ENCODE measurements at regions not wholly inside any gene's neighbourhood (a gene's known extent, or its start where the extent isn't known, plus 50 kb on each side); places are given as distances from the start of the nearest gene placed in this dataset.

- TF ChIP-seq, protein P1, sequence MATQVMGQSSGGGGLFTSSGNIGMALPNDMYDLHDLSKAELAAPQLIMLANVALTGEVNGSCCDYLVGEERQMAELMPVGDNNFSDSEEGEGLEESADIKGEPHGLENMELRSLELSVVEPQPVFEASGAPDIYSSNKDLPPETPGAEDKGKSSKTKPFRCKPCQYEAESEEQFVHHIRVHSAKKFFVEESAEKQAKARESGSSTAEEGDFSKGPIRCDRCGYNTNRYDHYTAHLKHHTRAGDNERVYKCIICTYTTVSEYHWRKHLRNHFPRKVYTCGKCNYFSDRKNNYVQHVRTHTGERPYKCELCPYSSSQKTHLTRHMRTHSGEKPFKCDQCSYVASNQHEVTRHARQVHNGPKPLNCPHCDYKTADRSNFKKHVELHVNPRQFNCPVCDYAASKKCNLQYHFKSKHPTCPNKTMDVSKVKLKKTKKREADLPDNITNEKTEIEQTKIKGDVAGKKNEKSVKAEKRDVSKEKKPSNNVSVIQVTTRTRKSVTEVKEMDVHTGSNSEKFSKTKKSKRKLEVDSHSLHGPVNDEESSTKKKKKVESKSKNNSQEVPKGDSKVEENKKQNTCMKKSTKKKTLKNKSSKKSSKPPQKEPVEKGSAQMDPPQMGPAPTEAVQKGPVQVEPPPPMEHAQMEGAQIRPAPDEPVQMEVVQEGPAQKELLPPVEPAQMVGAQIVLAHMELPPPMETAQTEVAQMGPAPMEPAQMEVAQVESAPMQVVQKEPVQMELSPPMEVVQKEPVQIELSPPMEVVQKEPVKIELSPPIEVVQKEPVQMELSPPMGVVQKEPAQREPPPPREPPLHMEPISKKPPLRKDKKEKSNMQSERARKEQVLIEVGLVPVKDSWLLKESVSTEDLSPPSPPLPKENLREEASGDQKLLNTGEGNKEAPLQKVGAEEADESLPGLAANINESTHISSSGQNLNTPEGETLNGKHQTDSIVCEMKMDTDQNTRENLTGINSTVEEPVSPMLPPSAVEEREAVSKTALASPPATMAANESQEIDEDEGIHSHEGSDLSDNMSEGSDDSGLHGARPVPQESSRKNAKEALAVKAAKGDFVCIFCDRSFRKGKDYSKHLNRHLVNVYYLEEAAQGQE (IDR thresholded peaks at IDR 0.05; ENCODE audit: unreplicated experiment): no peak
- TF ChIP-seq JUNB (IDR thresholded peaks at IDR 0.05; ENCODE audit: unreplicated experiment) (no peak), ZNF331 (CRISPR knock-in tag; IDR thresholded peaks at IDR 0.05; ENCODE audit: low read depth) (no peak), STAT1 (IDR thresholded peaks at IDR 0.05; ENCODE audit: unreplicated experiment) (no peak), EZH2 (IDR thresholded peaks at IDR 0.05; ENCODE audit: low read depth, unreplicated experiment) (no peak), ZNF114 (CRISPR knock-in tag; IDR thresholded peaks at IDR 0.05) (no peak), NANOG (IDR thresholded peaks at IDR 0.05; ENCODE audit: borderline replicate concordance) (no peak), EZH2phosphoT487 (IDR thresholded peaks at IDR 0.05; ENCODE audit: unreplicated experiment) (no peak)
- TF ChIP-seq, protein P2, sequence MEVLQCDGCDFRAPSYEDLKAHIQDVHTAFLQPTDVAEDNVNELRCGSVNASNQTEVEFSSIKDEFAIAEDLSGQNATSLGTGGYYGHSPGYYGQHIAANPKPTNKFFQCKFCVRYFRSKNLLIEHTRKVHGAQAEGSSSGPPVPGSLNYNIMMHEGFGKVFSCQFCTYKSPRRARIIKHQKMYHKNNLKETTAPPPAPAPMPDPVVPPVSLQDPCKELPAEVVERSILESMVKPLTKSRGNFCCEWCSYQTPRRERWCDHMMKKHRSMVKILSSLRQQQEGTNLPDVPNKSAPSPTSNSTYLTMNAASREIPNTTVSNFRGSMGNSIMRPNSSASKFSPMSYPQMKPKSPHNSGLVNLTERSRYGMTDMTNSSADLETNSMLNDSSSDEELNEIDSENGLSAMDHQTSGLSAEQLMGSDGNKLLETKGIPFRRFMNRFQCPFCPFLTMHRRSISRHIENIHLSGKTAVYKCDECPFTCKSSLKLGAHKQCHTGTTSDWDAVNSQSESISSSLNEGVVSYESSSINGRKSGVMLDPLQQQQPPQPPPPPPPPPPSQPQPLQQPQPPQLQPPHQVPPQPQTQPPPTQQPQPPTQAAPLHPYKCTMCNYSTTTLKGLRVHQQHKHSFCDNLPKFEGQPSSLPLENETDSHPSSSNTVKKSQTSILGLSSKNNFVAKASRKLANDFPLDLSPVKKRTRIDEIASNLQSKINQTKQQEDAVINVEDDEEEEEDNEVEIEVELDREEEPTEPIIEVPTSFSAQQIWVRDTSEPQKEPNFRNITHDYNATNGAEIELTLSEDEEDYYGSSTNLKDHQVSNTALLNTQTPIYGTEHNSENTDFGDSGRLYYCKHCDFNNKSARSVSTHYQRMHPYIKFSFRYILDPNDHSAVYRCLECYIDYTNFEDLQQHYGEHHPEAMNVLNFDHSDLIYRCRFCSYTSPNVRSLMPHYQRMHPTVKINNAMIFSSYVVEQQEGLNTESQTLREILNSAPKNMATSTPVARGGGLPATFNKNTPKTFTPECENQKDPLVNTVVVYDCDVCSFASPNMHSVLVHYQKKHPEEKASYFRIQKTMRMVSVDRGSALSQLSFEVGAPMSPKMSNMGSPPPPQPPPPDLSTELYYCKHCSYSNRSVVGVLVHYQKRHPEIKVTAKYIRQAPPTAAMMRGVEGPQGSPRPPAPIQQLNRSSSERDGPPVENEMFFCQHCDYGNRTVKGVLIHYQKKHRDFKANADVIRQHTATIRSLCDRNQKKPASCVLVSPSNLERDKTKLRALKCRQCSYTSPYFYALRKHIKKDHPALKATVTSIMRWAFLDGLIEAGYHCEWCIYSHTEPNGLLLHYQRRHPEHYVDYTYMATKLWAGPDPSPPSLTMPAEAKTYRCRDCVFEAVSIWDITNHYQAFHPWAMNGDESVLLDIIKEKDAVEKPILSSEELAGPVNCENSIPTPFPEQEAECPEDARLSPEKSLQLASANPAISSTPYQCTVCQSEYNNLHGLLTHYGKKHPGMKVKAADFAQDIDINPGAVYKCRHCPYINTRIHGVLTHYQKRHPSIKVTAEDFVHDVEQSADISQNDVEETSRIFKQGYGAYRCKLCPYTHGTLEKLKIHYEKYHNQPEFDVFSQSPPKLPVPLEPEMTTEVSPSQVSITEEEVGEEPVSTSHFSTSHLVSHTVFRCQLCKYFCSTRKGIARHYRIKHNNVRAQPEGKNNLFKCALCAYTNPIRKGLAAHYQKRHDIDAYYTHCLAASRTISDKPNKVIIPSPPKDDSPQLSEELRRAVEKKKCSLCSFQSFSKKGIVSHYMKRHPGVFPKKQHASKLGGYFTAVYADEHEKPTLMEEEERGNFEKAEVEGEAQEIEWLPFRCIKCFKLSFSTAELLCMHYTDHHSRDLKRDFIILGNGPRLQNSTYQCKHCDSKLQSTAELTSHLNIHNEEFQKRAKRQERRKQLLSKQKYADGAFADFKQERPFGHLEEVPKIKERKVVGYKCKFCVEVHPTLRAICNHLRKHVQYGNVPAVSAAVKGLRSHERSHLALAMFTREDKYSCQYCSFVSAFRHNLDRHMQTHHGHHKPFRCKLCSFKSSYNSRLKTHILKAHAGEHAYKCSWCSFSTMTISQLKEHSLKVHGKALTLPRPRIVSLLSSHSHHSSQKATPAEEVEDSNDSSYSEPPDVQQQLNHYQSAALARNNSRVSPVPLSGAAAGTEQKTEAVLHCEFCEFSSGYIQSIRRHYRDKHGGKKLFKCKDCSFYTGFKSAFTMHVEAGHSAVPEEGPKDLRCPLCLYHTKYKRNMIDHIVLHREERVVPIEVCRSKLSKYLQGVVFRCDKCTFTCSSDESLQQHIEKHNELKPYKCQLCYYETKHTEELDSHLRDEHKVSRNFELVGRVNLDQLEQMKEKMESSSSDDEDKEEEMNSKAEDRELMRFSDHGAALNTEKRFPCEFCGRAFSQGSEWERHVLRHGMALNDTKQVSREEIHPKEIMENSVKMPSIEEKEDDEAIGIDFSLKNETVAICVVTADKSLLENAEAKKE (CRISPR knock-in tag; IDR thresholded peaks at IDR 0.05): no peak
- Mint-ChIP-seq H3K27me3 (ENCODE audit: insufficient read depth, low read depth, poor library complexity) (no peaks in the 10 kb centered on the region), H3K4me3 (no peak overlapping the region), H3K27ac (no peak overlapping the region), H3K9me3 (no peaks in the 10 kb centered on the region), H3K36me3 (ENCODE audit: low read depth) (no peaks in the 10 kb centered on the region), H3K4me1 (peaks cover 6% of the 10 kb centered on the region; the same call in 2 of the 3 replicates)
- H3K4me2 ChIP-seq: no peak overlapping the region
- no peaks in the 10 kb centered on the region for H4K20me1 ChIP-seq (replicated peaks; ENCODE audit: insufficient read depth)
- peak; percentile 8 for DNase-seq (ENCODE audit: low spot score)
- no peaks in the 10 kb centered on the region for H3K79me2 ChIP-seq (replicated peaks; ENCODE audit: insufficient read depth)
- no peak overlapping the region for H3K4me3 ChIP-seq
- H3K36me3 ChIP-seq (ENCODE audit: insufficient read depth): no peaks in the 10 kb centered on the region
- H3F3A ChIP-seq (replicated peaks; ENCODE audit: low read depth): no peaks in the 10 kb centered on the region
- H3K27me3 ChIP-seq (ENCODE audit: insufficient read depth): no peaks in the 10 kb centered on the region
- peak; percentile 39; the same call in 2 of the 3 replicates for ATAC-seq
- no peak overlapping the region for H2AFZ ChIP-seq
- H3K4me1 ChIP-seq (ENCODE audit: insufficient read depth): no peaks in the 10 kb centered on the region; the same call in 1 of the 2 replicates
- no peak overlapping the region for H3K27ac ChIP-seq (ENCODE audit: low read depth)
- H3K9me2 ChIP-seq (ENCODE audit: insufficient read depth): no peaks in the 10 kb centered on the region
Observed at GRCh38 chr1:188582911-188583532, 1754.3 kb downstream of the PLA2G4A start.

All from GM23338 (cell line).